ENCODE measurements at regions not wholly inside any gene's neighbourhood (a gene's known extent, or its start where the extent isn't known, plus 50 kb on each side); places are given as distances from the start of the nearest gene placed in this dataset.

- no peak overlapping the region for H3K27ac ChIP-seq (ENCODE audit: low read length in 2 of 2)
- no peak overlapping the region for H3K4me2 ChIP-seq (replicated peaks; ENCODE audit: low read depth, low read length, poor library complexity, severe bottlenecking)
- H3K36me3 ChIP-seq (replicated peaks in 1 of 2; ENCODE audit: control extremely low read depth in 1 of 2, control insufficient read depth in 1 of 2, extremely low read depth in 1 of 2, insufficient read depth in 2 of 2, low read length in 1 of 2), result no peaks in the 10 kb centered on the region
- intact Hi-C loops (cut with micrococcal nuclease), result no loop called here
- H3K27me3 Mint-ChIP-seq, result no peaks in the 10 kb centered on the region
- H3K4me3 ChIP-seq (ENCODE audit: control extremely low read depth in 1 of 5, extremely low read depth in 1 of 5, insufficient read depth in 1 of 5, low read depth in 2 of 5, low read length in 4 of 5), result no peak overlapping the region
- H3K27ac Mint-ChIP-seq, result no peak overlapping the region
- peaks cover 0 to 5% (median 0%) of the 10 kb centered on the region in 4 experiments for H3K27me3 ChIP-seq (replicated peaks in 1 of 4; ENCODE audit: control extremely low read depth in 1 of 4, control insufficient read depth in 3 of 4, insufficient read depth in 4 of 4, low read length in 3 of 4)
- no peak for ATAC-seq (ENCODE audit: low read depth)
- no peaks in the 10 kb centered on the region for H3K9me3 ChIP-seq (ENCODE audit: control extremely low read depth in 1 of 3, control insufficient read depth in 2 of 3, insufficient read depth in 1 of 3, low read length in 2 of 3)
- peaks cover 6% of the 10 kb centered on the region for H3K9me3 Mint-ChIP-seq (ENCODE audit: insufficient read depth)
- H3K4me1 Mint-ChIP-seq, result no peaks in the 10 kb centered on the region
- H3K4me3 Mint-ChIP-seq, result no peak overlapping the region
- H4K20me1 ChIP-seq (ENCODE audit: control insufficient read depth, insufficient read depth, low read length, poor library complexity, severe bottlenecking), result no peaks in the 10 kb centered on the region
- ChIA-PET POLR2A (no interaction called here), CTCF (no interaction called here)
- DNase-seq, result no peak
- no peaks in the 10 kb centered on the region for H3K79me2 ChIP-seq (ENCODE audit: control insufficient read depth, insufficient read depth, low read length)
- no peak for TF ChIP-seq CTCF (IDR thresholded peaks at IDR 0.05)
- TF ChIP-seq EZH2 (IDR thresholded peaks at IDR 0.05; ENCODE audit: borderline replicate concordance, insufficient read depth, low read depth, low read length, poor library complexity, severe bottlenecking), result no peak
- no peak overlapping the region for H3K9ac ChIP-seq (ENCODE audit: low read length)
- 100% methylated on average over 1 of the region's 3 CpGs for WGBS (ENCODE audit: insufficient coverage)
- no peaks in the 10 kb centered on the region for H3K4me1 ChIP-seq (ENCODE audit: control insufficient read depth in 2 of 2, insufficient read depth in 2 of 2, low read length in 2 of 2)
- no peak overlapping the region for H2AFZ ChIP-seq (ENCODE audit: insufficient read depth, low read depth, low read length, poor library complexity, severe bottlenecking)
Measured at GRCh38 chr13:78054157-78054556, 135.5 kb upstream of the EDNRB start.

GRCh38 chr13:78047151-78047550 lies 128.5 kb upstream of the EDNRB start:
- H2AFZ ChIP-seq (ENCODE audit: insufficient read depth, low read depth, low read length, poor library complexity, severe bottlenecking), result no peak overlapping the region
- Mint-ChIP-seq H3K9me3 (ENCODE audit: insufficient read depth) (no peaks in the 10 kb centered on the region), H3K4me3 (no peak overlapping the region), H3K27me3 (peaks cover 18% of the 10 kb centered on the region), H3K27ac (no peak overlapping the region), H3K4me1 (no peaks in the 10 kb centered on the region)
- H3K27ac ChIP-seq (ENCODE audit: low read length in 2 of 2), result no peak overlapping the region
- CTCF ChIA-PET, result no interaction called here
- no peaks in the 10 kb centered on the region for H4K20me1 ChIP-seq (ENCODE audit: control insufficient read depth, insufficient read depth, low read length, poor library complexity, severe bottlenecking)
- TF ChIP-seq CTCF (IDR thresholded peaks at IDR 0.05) (no peak), EZH2 (IDR thresholded peaks at IDR 0.05; ENCODE audit: borderline replicate concordance, insufficient read depth, low read depth, low read length, poor library complexity, severe bottlenecking) (no peak)
- H3K9ac ChIP-seq (ENCODE audit: low read length), result no peak overlapping the region
- no peaks in the 10 kb centered on the region for H3K27me3 ChIP-seq (replicated peaks in 1 of 4; ENCODE audit: control extremely low read depth in 1 of 4, control insufficient read depth in 3 of 4, insufficient read depth in 4 of 4, low read length in 3 of 4)
- no peaks in the 10 kb centered on the region for H3K4me1 ChIP-seq (ENCODE audit: control insufficient read depth in 2 of 2, insufficient read depth in 2 of 2, low read length in 2 of 2)
- intact Hi-C loops (cut with micrococcal nuclease), result no loop called here
- H3K79me2 ChIP-seq (ENCODE audit: control insufficient read depth, insufficient read depth, low read length), result no peaks in the 10 kb centered on the region
- POLR2A ChIA-PET, result no interaction called here
- no peak overlapping the region for H3K4me3 ChIP-seq (ENCODE audit: control extremely low read depth in 1 of 5, extremely low read depth in 1 of 5, insufficient read depth in 1 of 5, low read depth in 2 of 5, low read length in 4 of 5)
- WGBS (ENCODE audit: insufficient coverage), result no CpG with 5 or more reads among the region's 1 CpG
- H3K4me2 ChIP-seq (replicated peaks; ENCODE audit: low read depth, low read length, poor library complexity, severe bottlenecking), result no peak overlapping the region
- ATAC-seq (ENCODE audit: low read depth) (no peak), DNase-seq (no peak)
- no peaks in the 10 kb centered on the region for H3K36me3 ChIP-seq (replicated peaks in 1 of 2; ENCODE audit: control extremely low read depth in 1 of 2, control insufficient read depth in 1 of 2, extremely low read depth in 1 of 2, insufficient read depth in 2 of 2, low read length in 1 of 2)
- no peaks in the 10 kb centered on the region for H3K9me3 ChIP-seq (ENCODE audit: control extremely low read depth in 1 of 3, control insufficient read depth in 2 of 3, insufficient read depth in 1 of 3, low read length in 2 of 3)

Data from B cell (primary cell).